ENCODE measurements at regions not wholly inside any gene's neighbourhood (a gene's known extent, or its start where the extent isn't known, plus 50 kb on each side); places are given as distances from the start of the nearest gene placed in this dataset.
A peak's percentile ranks its signal among the peaks of the same experiment; 100 is the strongest.

DNA sequence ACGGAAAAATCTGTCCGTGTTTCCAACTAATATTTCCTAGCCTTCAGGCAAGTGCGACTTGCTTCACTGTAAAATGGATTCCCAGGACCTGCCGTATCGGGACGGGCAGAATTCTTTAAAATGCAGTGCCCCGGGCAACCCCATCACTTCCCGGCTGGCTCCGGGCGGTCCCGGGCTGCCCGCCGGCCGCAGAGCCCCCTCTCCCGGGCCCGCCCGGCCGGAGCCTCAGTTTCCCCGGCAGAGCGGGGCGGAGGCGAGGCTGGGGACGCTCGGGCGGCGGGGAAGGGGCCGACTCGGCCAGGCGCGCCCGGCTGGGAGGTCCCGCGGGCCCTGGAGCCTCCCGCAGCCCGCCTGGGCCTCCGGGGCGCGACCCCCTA, 84.2 kb upstream of the WNT7B start:
- peak overlapping the region in 2 of 4 donors; percentile 28 to 53 for H3K4me3 ChIP-seq

DNA sequence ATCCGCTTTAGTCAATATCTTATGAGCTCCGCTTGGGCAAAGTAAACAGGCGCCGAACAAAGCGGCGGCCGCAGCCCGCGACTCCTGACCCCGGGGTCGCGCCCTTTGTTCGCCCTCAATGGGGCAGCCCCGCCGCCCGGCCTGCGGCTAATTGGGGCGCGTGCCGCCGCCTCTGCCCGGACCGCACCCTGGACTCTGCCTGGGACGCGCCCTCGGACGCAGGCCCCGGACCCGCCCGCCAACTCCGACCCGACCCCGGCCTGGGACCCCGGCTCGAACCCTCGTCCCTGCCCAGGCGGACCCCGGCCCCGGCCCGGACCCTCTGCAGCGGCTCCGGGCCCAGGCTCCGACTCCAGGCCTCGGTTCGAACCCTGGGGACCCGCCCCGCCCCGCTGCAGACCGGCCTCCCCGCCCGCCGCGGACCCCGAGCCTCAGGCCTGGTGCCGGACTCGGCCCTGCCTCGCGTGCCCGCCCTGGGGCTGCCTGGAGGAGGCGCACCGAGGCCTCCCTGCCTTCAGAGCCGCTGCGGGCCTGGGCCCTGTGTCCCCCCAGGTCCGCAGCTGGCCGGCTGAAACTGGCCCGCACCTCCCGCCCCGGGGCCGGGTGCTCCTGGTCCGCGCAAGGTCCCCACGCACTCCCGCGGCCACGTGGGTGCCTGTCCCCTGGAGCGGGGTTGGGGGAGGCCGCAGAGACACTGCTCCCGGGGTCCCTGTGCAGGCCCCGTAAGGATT, 84.7 kb upstream of the WNT7B start:
- Histone ChIP-seq H3K27me3 (no peaks in the 10 kb centered on the region), H3K36me3 (peaks cover 0 to 11% (median 0%) of the 10 kb centered on the region in 3 donors), H3K9me3 (no peaks in the 10 kb centered on the region), H3K4me3 (peak overlapping the region in 2 of 4 donors; percentile 28 to 53), H3K27ac (peak overlapping the region; percentile 99 to 100 (median 100)), H3K4me1 (peaks cover 62 to 100% (median 64%) of the 10 kb centered on the region in 3 donors)
- no peak for DNase-seq
- WGBS, 2 donors: 73 to 77% methylated on average over 9 to 18 of the region's 79 CpGs
- no peak for TF ChIP-seq CTCF (IDR thresholded peaks at IDR 0.05)
- TF ChIP-seq POLR2A (IDR thresholded peaks at IDR 0.05): no peak
- intact Hi-C loops (cut with DNase I): no loop called here

More for the DNA sequence above, 84.2 kb upstream of the WNT7B start:
- Histone ChIP-seq H3K27ac (peak overlapping the region; percentile 99 to 100 (median 100)), H3K27me3 (no peaks in the 10 kb centered on the region), H3K9me3 (no peaks in the 10 kb centered on the region), H3K36me3 (peaks cover 0 to 11% (median 0%) of the 10 kb centered on the region in 3 donors), H3K4me1 (peaks cover 65 to 100% (median 66%) of the 10 kb centered on the region in 3 donors)
- 63 to 82% methylated on average over 6 to 22 of the region's 38 CpGs for WGBS, 2 donors
- intact Hi-C loops (cut with DNase I): no loop called here
- TF ChIP-seq CTCF (IDR thresholded peaks at IDR 0.05): no peak
- no peak for TF ChIP-seq POLR2A (IDR thresholded peaks at IDR 0.05)
- no peak for DNase-seq

DNA sequence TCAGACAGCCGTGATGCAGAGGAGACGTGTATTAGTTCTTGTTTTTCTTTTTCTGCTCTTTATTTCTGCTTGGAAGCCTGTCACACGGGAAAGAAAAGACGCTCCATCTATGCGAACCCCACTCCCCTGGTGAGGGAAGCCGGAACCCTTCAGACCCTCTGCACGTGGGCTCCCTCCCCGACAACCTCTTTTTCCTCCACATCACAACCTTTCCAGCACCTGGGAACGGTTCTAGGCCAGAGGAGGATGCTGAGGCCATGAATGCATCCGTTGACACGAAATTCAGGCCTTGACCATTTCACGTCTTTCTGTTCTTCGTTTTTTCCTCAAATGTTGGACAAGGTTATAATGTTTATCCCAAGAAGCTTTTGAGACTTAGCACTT, 85.3 kb upstream of the WNT7B start:
- no peak for DNase-seq
- WGBS, 2 donors: 59 to 62% methylated on average over 13 of the region's 13 CpGs
- intact Hi-C loops (cut with DNase I): no loop called here
- Histone ChIP-seq H3K36me3 (peaks cover 0 to 11% (median 0%) of the 10 kb centered on the region in 3 donors), H3K27ac (peak overlapping the region; percentile 99 to 100 (median 100)), H3K9me3 (no peaks in the 10 kb centered on the region), H3K27me3 (no peaks in the 10 kb centered on the region), H3K4me3 (peak overlapping the region in 1 of 4 donors; percentile 46), H3K4me1 (peaks cover 57 to 100% (median 62%) of the 10 kb centered on the region in 3 donors)
- no peak for TF ChIP-seq CTCF (IDR thresholded peaks at IDR 0.05)
- no peak for TF ChIP-seq POLR2A (IDR thresholded peaks at IDR 0.05)

DNA sequence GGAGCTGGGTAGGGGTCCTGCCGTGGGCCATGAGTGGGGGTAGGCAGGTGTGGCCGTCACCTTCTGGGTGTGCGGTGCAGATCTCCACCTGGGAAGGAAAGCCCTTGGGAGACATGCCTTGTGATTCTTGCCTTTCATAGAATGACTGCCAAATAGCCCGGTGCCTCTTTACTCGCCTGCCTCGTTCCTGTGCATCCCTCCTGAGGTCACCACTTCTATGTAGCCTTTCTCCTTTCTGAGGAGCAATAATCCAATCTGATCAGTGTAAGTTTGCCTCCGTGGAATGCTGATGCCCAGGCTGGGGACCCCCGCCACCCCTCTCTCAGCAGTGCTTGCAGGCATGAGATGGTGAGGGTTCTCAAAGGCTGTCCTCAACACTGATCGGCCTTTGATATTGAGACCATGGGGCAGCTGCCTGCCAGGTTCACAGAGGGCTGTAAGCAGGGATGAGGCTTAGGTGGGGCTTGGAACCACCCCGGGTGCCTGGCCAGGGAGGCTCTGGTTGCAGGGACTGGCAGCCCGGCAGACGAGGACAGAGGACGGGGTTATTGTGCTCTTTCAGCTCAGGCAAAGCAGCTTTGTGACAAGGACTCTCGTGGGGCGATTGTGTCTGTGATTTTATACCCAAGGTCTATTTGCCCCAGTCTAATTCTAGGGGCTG, 86.1 kb upstream of the WNT7B start:
- Histone ChIP-seq H3K36me3 (peaks cover 0 to 11% (median 0%) of the 10 kb centered on the region in 3 donors), H3K9me3 (no peaks in the 10 kb centered on the region), H3K4me3 (peak overlapping the region in 1 of 4 donors; percentile 46), H3K27ac (peak overlapping the region; percentile 99 to 100 (median 100)), H3K4me1 (peaks cover 55 to 100% (median 60%) of the 10 kb centered on the region in 3 donors), H3K27me3 (no peaks in the 10 kb centered on the region)
- intact Hi-C loops (cut with DNase I): no loop called here
- DNase-seq: no peak
- no peak for TF ChIP-seq CTCF (IDR thresholded peaks at IDR 0.05)
- TF ChIP-seq POLR2A (IDR thresholded peaks at IDR 0.05): no peak
- 60 to 62% methylated on average over 6 to 13 of the region's 15 CpGs for WGBS, 2 donors

- H3K27ac ChIP-seq: peak overlapping the region; percentile 99 to 100 (median 100)
- DNase-seq: no peak
- no peaks in the 10 kb centered on the region for H3K9me3 ChIP-seq
- TF ChIP-seq CTCF (IDR thresholded peaks at IDR 0.05) (no peak), POLR2A (IDR thresholded peaks at IDR 0.05) (no peak)
- H3K4me3 ChIP-seq: peak overlapping the region in 2 of 4 donors; percentile 46 to 73
- 26 to 50% methylated on average over 10 to 11 of the region's 11 CpGs for WGBS, 2 donors
- H3K4me1 ChIP-seq: peaks cover 52 to 100% (median 55%) of the 10 kb centered on the region in 3 donors
- H3K27me3 ChIP-seq: no peaks in the 10 kb centered on the region
- intact Hi-C loops (cut with DNase I): no loop called here
- H3K36me3 ChIP-seq: peaks cover 0 to 11% (median 0%) of the 10 kb centered on the region in 3 donors
Observed at GRCh38 chr22:46063846-46064227, 86.5 kb upstream of the PPARA start.
